Heart right ventricle (tissue), 16 donors: ENCODE measurements at regions not wholly inside any gene's neighbourhood (a gene's known extent, or its start where the extent isn't known, plus 50 kb on each side); places are given as distances from the start of the nearest gene placed in this dataset.

Experiments used
- ATAC-seq, 8 donors: fragments of 200-7000 bp; cut with Tn5 transposase; one replicate each; pipeline ENCODE4 v1.9.1; 2020; ENCODE audit warnings: mild to moderate bottlenecking in 8 of 8, moderate library complexity in 8 of 8, moderate number of reproducible peaks in 1 of 8
- DNase-seq, 2 donors: peaks; one replicate each; pipeline ENCODE4 v3.0.0-alpha.2; 2020
- H3K27ac ChIP-seq, 10 donors: fragments of 200-600 bp; sonication (generic) in 2 of 10; one replicate each; pipeline versions ENCODE4 v1.5.0 to v1.8.0; 2020 to 2022; ENCODE audit warnings: mild to moderate bottlenecking in 3 of 10
- H3K27me3 ChIP-seq, 7 donors: fragments of 200-600 bp; one replicate each; pipeline ENCODE4 v1.8.0; 2021 to 2022; ENCODE audit warnings: mild to moderate bottlenecking in 2 of 7
- H3K36me3 ChIP-seq, 9 donors: fragments of 200-600 bp; sonication (generic) in 1 of 9; one replicate each; pipeline versions ENCODE4 v1.5.0 to v1.8.0; 2020 to 2022; ENCODE audit warnings: mild to moderate bottlenecking in 2 of 9
- H3K4me1 ChIP-seq, 9 donors: fragments of 200-600 bp; sonication (generic) in 1 of 9; one replicate each; pipeline versions ENCODE4 v1.5.0 to v1.8.0; 2020 to 2022; ENCODE audit warnings: mild to moderate bottlenecking in 4 of 9
- H3K4me3 ChIP-seq, 10 donors: fragments of 200-600 bp; sonication (generic) in 2 of 10; one replicate each; pipeline versions ENCODE4 v1.5.0 to v1.8.0; 2020 to 2022; ENCODE audit warnings: mild to moderate bottlenecking in 7 of 10, moderate library complexity in 2 of 10
- H3K9me3 ChIP-seq, 11 donors: fragments of 200-600 bp in 10 of 11; sonication (generic) in 2 of 11; one replicate each; pipeline versions ENCODE4 v1.5.0 to v1.8.0; 2013 to 2022; ENCODE audit warnings: mild to moderate bottlenecking in 2 of 11, control low read depth in 1 of 11, moderate library complexity in 1 of 11
- WGBS, 2 donors: extraction: QIAGEN DNeasy Blood & Tissue Kit; methylation state at CpG; one replicate each; pipeline ENCODE4 v1.1.7; 2013; ENCODE audit warnings: inconsistent platforms in 1 of 2; 5-methylcytosine and 5-hydroxymethylcytosine counted together
- intact Hi-C, 10 donors: fragments of 100-400 bp; cut with DNase I; formaldehyde crosslinking; loops; one replicate each; pipeline versions ENCODE4 v1.11.1 to v1.14.2; 2022
- TF ChIP-seq, protein P1 (sequence below), 9 donors: fragments of 200-600 bp; sonication (generic) in 2 of 9; IDR thresholded peaks; one replicate each; pipeline versions ENCODE4 v1.5.0 to v1.8.0; 2021 to 2022; ENCODE audit warnings: antibody characterized with exemption in 9 of 9, mild to moderate bottlenecking in 5 of 9, moderate library complexity in 1 of 9
- donor health status: Arrhythmogenic right ventricular cardiomyopathy.
- donor health status: ischemic (EF 13 %, LVEDD 7.1; RV severe dilation, severe dysfunction).
- donor health status: healthy with polysubstance abuse.
- donor health status: DM: no; HTN: yes; CAD: no.
- donor health status: DM: no; HTN: no; CAD: no.
- donor health status: ischemic (EF 25% LVEDD 6.9; RV normal size, moderate dysfunction).
- donor health status: ischemic (EF 25% LVEDD 5.7; RV mildly dilated, moderate dysfunction).
- donor health status: healthy.
- donor health status: DM: yes; HTN: yes; CAD: no.
- donor health status: Ischemic cardiomyopathy.
- donor health status: ischemic (EF 35%, LVEDD 5.7; RV mildly dilated, moderate dysfunction).
- donor health status: nonischemic (EF 11% LVEDD 7.7; RV severe dilation, severe dysfunction).
- donor health status: DM: yes; HTN: yes; CAD: no.
- donor health status: PGD.
- donor health status: ischemic (EF 29% LVEDD 5.4; RV normal size, mild dysfunction).
- donor health status: nonischemic (EF 23%, LVEDD 6.1; RV moderate dilation, normal function).

DNA sequence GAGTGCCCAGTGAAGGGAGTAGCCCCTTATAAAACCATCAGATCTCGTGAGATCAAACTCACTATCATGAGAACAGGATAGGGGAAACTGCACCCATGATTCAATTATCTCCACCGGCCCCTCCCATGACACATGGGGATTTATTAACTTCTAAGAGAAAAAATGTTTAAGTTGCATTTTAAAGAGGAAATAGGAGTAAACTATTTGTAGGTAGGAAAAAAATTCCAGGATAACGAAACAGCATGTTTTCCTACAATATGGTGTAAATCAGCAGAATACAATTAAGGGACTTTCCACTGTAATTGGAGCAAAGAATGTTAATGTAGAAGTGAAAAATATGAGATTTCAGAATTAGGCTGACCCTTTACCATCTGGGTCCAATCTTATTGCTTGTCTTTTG is 63.9 kb downstream of the FBXO5 start:
- intact Hi-C loops, result no loop called here
- Histone ChIP-seq H3K36me3 (no peaks in the 10 kb centered on the region), H3K4me1 (peaks cover 0 to 4% (median 0%) of the 10 kb centered on the region in 9 donors), H3K4me3 (no peak overlapping the region), H3K27ac (no peak overlapping the region), H3K9me3 (peaks cover 0 to 4% (median 0%) of the 10 kb centered on the region in 11 donors), H3K27me3 (peaks cover 0 to 8% (median 0%) of the 10 kb centered on the region in 7 donors)
- DNase-seq (no peak), ATAC-seq (no peak)
- TF ChIP-seq, protein P1, sequence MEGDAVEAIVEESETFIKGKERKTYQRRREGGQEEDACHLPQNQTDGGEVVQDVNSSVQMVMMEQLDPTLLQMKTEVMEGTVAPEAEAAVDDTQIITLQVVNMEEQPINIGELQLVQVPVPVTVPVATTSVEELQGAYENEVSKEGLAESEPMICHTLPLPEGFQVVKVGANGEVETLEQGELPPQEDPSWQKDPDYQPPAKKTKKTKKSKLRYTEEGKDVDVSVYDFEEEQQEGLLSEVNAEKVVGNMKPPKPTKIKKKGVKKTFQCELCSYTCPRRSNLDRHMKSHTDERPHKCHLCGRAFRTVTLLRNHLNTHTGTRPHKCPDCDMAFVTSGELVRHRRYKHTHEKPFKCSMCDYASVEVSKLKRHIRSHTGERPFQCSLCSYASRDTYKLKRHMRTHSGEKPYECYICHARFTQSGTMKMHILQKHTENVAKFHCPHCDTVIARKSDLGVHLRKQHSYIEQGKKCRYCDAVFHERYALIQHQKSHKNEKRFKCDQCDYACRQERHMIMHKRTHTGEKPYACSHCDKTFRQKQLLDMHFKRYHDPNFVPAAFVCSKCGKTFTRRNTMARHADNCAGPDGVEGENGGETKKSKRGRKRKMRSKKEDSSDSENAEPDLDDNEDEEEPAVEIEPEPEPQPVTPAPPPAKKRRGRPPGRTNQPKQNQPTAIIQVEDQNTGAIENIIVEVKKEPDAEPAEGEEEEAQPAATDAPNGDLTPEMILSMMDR (IDR thresholded peaks at IDR 0.05), result no peak
- 70 to 76% methylated on average over 3 of the region's 3 CpGs for WGBS, 2 donors

DNA sequence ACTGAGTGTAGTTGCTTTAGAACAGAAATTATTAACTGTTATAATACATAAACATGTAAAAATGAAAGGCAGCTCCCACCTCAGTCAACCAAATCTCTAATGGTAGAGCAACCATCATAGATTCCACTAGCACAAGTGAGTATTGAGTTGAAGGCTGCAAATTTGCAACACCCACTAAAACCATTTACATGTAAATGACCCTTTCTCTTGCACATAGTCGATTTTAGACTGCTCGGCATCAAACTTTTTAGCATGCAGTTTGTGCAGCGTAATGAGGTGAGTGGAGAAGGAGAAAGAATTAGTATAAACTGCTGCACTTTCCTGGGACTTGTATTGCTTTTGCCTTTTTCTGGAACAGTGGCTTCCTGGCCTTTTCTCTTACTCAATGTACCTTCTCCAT is 62.8 kb downstream of the FBXO5 start:
- Histone ChIP-seq H3K4me3 (no peak overlapping the region), H3K27me3 (peaks cover 0 to 3% (median 0%) of the 10 kb centered on the region in 7 donors), H3K4me1 (peaks cover 0 to 4% (median 0%) of the 10 kb centered on the region in 9 donors), H3K36me3 (no peaks in the 10 kb centered on the region), H3K9me3 (no peaks in the 10 kb centered on the region), H3K27ac (no peak overlapping the region)
- intact Hi-C loops, result no loop called here
- ATAC-seq (no peak), DNase-seq (no peak)
- 84 to 87% methylated on average over 3 of the region's 3 CpGs for WGBS, 2 donors
- TF ChIP-seq, protein P1 (IDR thresholded peaks at IDR 0.05), result no peak
